HEK293T (cell line): ENCODE measurements at regions not wholly inside any gene's neighbourhood (a gene's known extent, or its start where the extent isn't known, plus 50 kb on each side); places are given as distances from the start of the nearest gene placed in this dataset.

Experiments used
- NFRKB ChIP-seq: fragments of 450-650 bp; IDR thresholded peaks from 2 replicates; pipeline ENCODE4 v1.6.1; 2016; ENCODE audit warnings: mild to moderate bottlenecking, moderate library complexity
- SP1 ChIP-seq: fragments of 450-650 bp; IDR thresholded peaks from 2 replicates; pipeline ENCODE4 v1.6.1; 2017
- ZNF384 ChIP-seq: fragments of 450-650 bp; IDR thresholded peaks from 2 replicates; pipeline ENCODE4 v1.6.1; 2016

- TF ChIP-seq ZNF384 = no peak
- no peak for TF ChIP-seq NFRKB
- no peak for TF ChIP-seq SP1
Observed at GRCh38 chr4:54818481-54818880, 160.7 kb downstream of the KIT start.
